ENCODE measurements at regions not wholly inside any gene's neighbourhood (a gene's known extent, or its start where the extent isn't known, plus 50 kb on each side); places are given as distances from the start of the nearest gene placed in this dataset.

DNA sequence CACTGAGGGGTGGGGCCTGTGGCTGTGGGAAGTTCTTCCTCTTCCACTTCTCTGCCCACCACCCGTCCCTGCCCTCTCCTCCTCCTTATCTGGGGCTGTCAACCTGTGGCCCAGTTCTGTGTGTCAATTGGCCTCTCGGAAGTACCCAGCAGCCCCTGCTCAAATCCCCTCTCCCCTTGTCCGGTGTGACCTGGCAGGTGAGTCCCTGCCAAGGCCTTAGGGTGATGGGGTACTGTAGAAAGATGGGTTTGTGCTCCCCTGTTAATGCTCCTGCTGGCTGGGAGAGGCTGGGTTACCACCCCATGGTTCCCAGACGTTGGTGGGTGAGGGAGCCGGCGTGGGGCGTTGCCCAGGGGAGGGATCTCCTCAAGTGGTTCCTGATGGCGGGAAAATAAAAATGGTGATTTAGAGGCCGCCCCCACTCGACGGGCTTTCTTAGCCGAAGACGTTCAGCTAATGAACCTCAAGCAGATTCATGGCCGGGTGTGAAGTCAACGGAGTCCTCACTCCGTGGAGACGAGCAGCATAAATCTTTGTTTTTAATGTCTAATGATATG, 141.2 kb downstream of the URI1 start:
- no peak for DNase-seq

- DNase-seq, result no peak
Observed at GRCh38 chr19:30083701-30084156, 141.7 kb downstream of the URI1 start.

- no peak for DNase-seq
Observed at GRCh38 chr19:30084390-30084819, 142.4 kb downstream of the URI1 start.

DNA sequence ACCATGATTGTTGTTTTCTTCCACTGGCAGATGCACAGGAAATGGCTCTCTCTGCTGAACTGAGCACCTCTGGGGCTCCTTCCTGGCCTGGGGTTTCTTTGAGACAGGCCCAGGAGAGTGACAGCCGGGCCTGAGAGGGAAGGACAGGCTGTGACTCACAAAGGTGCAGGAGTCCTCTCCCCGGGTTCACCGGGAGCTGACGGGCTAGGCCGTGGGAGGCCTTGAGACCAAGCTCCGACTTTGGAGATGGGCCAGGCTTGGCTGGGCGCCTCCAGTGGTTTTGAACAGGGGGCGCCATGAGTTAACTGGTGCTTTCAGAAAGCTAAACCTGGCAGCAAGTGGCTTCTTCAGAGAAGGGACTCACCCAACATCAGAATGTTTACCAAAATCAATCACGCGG, 143.4 kb downstream of the URI1 start:
- peak in 1 of 5 experiments; percentile 20 for DNase-seq

DNA sequence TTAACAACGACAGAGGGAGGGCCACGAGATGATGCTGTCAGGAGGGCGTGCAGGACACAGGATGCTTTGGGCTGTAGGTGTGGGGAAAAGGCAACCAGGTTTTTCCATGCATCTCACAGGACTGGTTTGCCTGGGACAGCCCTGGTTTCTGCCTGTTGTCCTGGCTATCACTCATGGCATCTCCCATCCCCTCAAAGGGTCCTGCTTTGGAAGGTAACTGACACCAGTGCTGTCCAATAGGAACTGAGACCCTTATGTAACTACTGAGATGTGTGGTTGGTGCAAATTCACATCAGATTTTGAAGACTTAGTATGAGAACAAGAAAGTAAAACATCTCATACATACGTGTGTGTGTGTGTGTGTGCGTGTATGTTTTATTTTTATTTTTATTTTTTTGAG, 144.2 kb downstream of the URI1 start:
- DNase-seq, result no peak

GRCh38 chr19:30086916-30087315, 144.9 kb downstream of the URI1 start:
- DNase-seq, result no peak

DNA sequence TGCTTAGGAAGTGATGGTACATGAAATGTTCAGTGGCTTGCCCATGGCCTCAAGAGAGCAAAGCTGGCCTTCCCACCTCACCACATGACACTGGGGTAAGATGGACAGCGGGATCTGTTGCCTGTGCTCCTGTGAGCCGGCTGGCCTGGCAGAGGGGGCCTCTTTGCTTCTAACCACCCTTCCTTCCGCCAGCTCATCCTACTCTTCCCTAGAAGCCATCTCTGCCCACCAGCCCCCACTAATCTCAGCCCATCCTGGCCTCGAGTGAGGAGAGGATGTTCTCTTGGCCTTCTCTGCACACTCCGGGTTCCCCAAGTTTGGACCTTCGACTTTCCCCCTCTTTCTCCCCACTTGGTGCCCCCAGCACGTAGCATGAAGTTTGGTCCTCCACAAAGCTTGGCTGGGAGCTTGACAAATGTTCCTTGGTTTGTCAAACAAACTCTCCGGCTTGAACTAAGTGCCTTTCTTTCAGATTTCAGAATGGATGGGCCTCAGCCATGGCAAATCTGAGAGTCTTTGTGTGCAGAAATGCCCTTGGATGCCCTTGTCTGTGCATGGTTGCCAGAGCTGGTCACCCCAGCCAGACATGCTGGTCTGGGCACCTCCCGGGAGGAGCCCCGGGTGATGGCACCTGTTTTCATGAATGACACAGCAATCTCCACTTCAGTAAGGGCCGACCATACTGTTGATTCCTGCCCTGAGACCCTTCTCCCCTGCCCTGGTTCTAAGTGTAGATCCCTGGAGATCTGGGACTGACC, 145.5 kb downstream of the URI1 start:
- no peak for DNase-seq

DNA sequence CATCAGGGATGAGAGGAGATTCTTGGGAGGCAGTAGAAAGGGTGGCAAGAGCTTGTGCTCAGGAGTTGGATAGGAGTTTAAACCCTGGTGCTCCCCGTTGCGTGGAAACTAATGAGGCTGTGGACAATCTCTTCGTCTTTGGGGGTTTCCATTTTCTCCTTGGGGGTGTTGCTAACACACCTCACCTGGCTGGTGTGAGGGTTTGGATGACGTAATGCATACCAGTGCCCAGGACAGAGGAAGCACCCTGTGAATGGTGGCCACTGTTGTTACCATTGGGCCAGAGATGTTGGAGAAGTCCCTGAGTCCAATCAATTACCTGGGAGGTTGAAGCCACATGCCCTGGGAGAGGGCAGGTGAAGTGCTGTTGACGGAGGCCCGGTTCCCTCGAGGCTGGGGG, 146.5 kb downstream of the URI1 start:
- no peak for DNase-seq

GRCh38 chr19:30089086-30089665, 147.1 kb downstream of the URI1 start:
- DNase-seq, result no peak

DNA sequence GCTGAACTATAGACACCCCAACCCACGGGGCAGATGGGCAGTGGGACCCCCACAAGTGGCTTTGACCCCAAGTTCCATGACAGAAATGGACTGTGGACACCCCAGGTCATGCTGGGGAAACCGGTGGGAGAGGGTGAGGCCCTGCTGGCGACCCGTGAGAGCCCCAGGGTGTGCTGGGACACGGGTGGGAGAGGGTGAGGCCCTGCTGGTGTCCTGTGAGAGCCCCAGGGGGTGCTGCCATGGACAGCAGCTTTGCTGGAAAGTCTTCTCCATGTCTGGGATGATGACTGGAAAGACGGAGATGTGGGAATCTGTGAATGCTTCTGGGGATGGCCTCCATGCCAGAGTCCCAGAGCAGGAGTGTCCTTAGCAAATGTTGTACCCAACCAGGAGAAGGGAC, 148.4 kb downstream of the URI1 start:
- no peak for DNase-seq

- no peak for DNase-seq
Observed at GRCh38 chr19:30090963-30091362, 148.9 kb downstream of the URI1 start.

DNA sequence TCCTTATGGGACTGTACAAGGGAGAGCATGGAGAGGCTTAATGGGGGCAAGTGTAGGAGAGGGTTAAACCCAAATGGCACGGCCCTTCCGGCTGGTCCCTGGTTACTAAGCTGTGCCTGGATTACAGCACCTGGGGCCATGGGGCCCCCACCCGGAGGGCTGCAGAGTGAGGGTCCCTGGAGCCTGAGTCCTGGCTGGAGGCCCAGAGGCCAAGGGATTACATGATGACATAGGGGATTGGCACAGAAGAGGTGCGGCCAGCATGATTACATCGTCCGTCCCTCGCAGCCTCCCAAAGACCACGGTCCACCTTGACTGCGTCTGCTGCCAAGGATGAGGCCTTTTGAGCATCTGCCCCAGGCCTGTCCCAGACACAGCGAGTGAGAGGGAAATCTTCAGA, 149.4 kb downstream of the URI1 start:
- DNase-seq, result no peak

DNA sequence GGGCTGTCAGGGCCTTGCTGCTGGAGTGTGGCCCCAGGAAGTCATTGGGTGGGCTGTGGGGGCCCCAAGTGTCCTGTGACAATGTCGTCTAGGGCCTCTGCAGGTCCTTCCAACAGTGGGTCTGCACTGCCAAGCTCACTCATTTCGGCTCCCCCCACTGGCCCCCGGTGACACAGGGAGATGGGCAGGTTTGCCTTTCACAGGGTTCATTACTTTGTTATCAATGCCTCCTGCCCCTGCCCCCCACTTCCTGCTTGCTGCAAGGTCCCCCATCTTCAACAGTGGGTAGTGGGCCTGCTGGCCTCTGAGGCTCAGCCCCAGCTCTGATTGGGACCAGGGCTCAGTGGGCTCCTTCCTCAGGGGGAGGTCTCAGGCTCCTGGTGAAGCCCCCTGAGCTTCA, 149.8 kb downstream of the URI1 start:
- no peak for DNase-seq

DNA sequence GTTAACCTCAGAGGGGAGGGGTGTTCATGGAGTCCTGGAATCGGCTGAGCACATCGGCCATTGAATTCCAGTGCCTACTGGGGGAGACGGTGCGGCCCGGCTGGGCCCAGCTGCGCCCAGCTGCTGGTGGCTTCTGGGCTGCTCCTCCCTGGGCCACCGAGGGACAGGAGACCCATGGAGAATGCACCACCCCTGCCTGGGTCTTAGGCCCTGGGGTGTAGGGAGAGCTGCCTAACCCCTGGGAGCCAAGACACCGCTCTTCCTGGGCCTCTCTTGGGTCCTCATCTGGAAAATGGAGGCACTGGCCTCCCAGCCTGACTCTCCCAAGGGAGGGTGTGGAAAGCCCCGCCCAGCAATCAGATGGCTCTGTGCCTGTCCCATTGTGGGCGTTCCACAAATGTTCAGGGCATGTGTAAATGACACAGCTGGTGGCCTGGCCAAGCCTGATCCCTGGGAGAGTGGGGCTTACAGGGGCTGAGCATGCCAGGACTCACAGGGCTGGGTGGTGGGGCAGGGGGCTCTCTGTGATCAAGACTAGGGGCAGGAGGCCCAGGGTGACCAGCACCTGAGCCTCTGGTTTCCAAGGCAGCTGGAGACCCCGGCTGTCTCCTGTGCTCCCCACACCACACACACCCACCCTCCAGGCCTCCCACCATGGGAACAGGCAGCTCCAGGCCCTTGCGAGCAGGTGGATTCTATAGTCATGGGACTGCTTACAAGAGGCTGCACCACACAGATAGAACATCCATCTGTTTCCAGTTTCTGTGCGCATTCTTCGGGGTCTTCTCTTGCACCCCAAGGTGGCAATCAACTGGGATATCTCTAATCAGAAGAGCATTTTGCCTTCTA, 150.9 kb downstream of the URI1 start:
- no peak for DNase-seq

- no peak for DNase-seq
Observed at GRCh38 chr19:30093966-30094755, 152.1 kb downstream of the URI1 start.

GRCh38 chr19:30094756-30095140, 152.7 kb downstream of the URI1 start:
- no peak for DNase-seq

- no peak for DNase-seq
Observed at GRCh38 chr19:30095171-30095570, 153.1 kb downstream of the URI1 start.

- DNase-seq, result no peak
Observed at GRCh38 chr19:30096596-30097370, 154.7 kb downstream of the URI1 start.

DNA sequence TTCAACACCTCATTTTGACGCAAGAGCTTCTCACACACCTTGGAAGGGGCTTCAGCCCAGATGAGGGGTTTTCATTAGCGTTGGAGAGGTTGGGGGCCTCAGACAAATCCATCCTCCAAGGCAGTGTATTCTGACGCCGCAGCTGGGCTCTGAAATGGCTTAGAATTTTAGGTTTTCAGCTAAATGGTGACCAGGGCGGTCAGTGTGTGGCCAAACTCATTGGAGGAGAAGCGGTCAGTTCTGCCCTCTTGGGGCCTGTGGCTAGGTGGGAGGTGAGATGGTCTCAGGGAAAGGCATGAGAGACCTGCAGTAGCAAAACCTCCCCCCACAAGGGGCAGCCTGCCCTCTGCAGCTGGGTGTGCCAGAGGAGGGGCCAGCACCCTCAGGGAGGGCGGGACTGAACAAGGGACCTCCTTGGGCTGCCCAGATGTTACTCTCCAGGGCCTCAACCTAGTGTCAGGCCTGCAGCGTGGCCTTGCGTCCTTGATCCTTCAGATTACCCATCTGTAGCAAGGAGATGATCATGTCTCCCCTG, 155.8 kb downstream of the URI1 start:
- no peak for DNase-seq

DNA sequence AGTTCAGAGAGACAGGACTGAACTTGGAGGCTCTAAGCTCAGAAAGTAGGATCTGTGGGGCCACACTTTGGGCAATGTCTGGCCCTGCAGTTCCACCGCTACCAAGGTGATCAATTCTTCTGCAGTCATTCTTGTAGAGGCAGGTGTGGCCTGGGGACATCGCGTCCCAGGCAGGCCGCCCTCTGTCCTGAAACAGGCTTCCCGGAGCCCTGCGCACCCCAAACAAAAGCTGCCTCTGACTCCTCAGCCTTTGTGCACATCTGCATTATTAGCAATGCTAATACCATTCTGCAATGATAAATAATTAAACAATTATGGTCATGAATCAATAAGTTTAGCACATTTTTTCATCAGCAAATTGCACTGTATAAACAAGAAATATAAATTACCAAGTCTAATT, 160.2 kb downstream of the URI1 start:
- DNase-seq, result no peak

GRCh38 chr19:30102666-30103065, 160.6 kb downstream of the URI1 start:
- DNase-seq, result no peak
